ENCODE measurements at regions not wholly inside any gene's neighbourhood (a gene's known extent, or its start where the extent isn't known, plus 50 kb on each side); places are given as distances from the start of the nearest gene placed in this dataset.

DNA sequence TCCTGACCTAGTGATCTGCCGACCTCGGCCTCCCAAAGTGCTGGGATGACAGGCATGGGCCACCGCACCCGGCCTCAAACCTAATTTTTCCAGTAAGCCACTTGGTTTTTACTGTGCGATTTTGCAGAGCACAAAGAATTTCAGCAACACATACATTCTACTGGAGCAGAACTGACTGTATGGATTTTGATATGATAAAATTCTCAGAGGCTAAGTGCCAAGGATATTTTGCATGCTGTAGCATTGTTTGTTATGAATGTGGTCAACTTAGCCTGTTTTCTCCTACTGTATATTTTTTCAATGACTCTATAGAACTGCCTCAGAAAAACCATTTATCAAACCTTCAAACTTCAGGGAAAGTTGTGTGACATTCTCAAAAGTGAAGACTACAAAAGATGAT lies 89.2 kb downstream of the FAT3 start:
- intact Hi-C loops (cut with DNase I; ENCODE audit: low total_unique reads): no loop called here
- WGBS, 2 donors: 88 to 94% methylated on average over 5 of the region's 5 CpGs
- TF ChIP-seq POLR2A (IDR thresholded peaks at IDR 0.05): no peak
- H3K4me3 ChIP-seq (ENCODE audit: low read depth, poor library complexity, severe bottlenecking): no peak overlapping the region
- DNase-seq (ENCODE audit: low spot score in 2 of 2): no peak

DNA sequence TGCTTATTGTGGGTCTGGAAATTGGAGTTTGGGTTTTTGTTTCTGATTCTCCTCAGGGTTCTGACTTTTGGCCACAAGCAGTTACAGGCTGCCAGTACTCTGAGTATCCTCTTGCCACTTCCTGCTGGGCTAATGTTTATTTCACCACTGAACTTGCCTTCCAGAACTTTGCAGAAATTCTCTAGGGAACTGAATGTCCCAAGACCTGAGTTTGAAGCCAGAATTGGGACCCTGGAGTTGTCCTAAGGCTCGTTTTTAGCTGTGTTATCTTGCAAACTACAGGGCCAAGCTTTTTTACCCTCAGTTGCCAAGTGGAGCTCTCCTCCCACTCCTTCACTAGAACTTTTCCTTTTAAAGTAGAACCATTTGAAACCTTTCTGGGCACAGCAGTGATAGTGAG lies 89.9 kb downstream of the FAT3 start:
- TF ChIP-seq, protein P1, sequence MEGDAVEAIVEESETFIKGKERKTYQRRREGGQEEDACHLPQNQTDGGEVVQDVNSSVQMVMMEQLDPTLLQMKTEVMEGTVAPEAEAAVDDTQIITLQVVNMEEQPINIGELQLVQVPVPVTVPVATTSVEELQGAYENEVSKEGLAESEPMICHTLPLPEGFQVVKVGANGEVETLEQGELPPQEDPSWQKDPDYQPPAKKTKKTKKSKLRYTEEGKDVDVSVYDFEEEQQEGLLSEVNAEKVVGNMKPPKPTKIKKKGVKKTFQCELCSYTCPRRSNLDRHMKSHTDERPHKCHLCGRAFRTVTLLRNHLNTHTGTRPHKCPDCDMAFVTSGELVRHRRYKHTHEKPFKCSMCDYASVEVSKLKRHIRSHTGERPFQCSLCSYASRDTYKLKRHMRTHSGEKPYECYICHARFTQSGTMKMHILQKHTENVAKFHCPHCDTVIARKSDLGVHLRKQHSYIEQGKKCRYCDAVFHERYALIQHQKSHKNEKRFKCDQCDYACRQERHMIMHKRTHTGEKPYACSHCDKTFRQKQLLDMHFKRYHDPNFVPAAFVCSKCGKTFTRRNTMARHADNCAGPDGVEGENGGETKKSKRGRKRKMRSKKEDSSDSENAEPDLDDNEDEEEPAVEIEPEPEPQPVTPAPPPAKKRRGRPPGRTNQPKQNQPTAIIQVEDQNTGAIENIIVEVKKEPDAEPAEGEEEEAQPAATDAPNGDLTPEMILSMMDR (IDR thresholded peaks at IDR 0.05): no peak
- TF ChIP-seq POLR2A (IDR thresholded peaks at IDR 0.05): no peak
- no peak overlapping the region for H3K4me3 ChIP-seq (ENCODE audit: low read depth, poor library complexity, severe bottlenecking)
- intact Hi-C loops (cut with DNase I; ENCODE audit: low total_unique reads): no loop called here
- DNase-seq (ENCODE audit: low spot score in 2 of 2): no peak
- WGBS, 2 donors: 5 to 9% methylated on average over 1 of the region's 1 CpG

DNA sequence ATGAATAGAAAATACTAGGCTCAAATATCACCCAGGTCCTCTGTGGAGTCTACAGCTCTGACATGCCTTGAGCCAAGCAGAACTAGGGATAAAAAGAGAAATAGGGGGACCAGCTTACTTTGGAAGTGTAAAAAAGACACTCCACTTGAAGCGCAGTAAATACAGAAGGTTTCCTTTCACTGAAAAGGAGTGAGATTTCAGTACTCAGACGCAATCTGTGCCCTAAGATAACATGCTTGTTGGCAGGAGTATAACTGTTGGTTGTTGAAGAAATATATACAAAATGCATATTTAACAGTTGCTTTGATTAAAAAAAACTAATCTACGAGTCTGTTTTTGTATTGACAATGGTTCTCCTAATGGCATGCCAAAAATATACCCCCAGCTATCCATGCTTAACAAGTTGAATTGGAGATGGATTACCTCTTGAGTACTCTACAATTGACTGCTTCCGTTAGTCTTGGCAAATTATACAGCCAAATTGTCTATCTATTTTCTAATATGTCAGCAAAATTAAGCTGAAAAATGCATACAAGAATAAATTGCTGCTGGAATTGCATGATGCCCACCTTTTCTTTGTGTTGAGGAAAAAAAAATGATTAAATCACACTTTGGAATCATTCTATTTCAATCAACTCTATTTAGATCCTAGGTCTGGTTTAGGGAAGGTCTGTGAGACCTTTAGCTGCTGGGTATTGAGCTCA lies 91.6 kb downstream of the FAT3 start:
- intact Hi-C loops (cut with DNase I; ENCODE audit: low total_unique reads): no loop called here
- no peak for DNase-seq (ENCODE audit: low spot score in 2 of 2)
- H3K4me3 ChIP-seq (ENCODE audit: low read depth, poor library complexity, severe bottlenecking): no peak overlapping the region
- no peak for TF ChIP-seq POLR2A (IDR thresholded peaks at IDR 0.05)
- TF ChIP-seq, protein P1 (IDR thresholded peaks at IDR 0.05): no peak
- WGBS, 2 donors: 80 to 82% methylated on average over 4 of the region's 4 CpGs

DNA sequence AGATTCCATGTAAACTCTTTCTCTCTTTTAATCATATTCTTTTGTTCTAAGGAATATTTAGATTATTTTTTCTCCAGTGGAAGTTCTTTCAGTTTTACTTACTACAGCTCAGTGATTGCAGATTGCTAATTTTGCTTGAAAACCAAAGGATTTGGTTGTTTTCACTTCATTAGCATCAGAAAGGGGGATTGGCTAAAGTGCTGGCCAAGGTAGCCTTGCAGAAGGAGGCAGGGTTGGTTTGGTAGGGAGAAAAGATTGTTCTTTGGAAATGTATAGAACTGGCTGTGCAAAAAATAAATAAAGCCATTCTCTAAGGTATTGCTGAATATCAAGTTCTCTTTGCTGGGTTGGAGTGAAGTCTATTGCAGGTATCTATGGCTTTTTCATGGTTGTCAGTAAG lies 92.6 kb downstream of the FAT3 start:
- DNase-seq (ENCODE audit: low spot score in 2 of 2): no peak
- intact Hi-C loops (cut with DNase I; ENCODE audit: low total_unique reads): no loop called here
- no peak overlapping the region for H3K4me3 ChIP-seq (ENCODE audit: low read depth, poor library complexity, severe bottlenecking)
- TF ChIP-seq, protein P1 (IDR thresholded peaks at IDR 0.05): no peak
- no peak for TF ChIP-seq POLR2A (IDR thresholded peaks at IDR 0.05)

DNA sequence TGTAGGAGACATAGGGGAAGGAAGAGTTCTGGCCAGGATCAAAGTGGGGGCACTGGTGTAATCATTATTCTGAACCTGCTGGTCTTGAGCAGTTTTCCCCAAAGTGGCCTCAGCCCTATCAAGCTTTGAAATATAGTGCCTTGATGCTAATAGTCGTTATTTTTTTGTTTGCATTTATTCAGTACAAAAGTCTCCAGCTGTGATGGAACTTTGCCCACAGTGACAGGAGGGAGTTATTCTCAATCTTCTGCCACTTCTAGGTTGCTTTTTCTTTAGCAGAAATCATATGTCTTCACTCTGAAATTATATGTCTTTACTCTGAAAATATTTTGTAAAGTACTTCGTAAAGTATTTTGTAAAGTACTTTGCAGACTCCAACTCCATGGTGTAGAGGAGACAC lies 93.1 kb downstream of the FAT3 start:
- intact Hi-C loops (cut with DNase I; ENCODE audit: low total_unique reads): no loop called here
- TF ChIP-seq POLR2A (IDR thresholded peaks at IDR 0.05): no peak
- TF ChIP-seq, protein P1 (IDR thresholded peaks at IDR 0.05): no peak
- no peak for DNase-seq (ENCODE audit: low spot score in 2 of 2)
- no peak overlapping the region for H3K4me3 ChIP-seq (ENCODE audit: low read depth, poor library complexity, severe bottlenecking)
- 50 to 51% methylated on average over 2 of the region's 2 CpGs for WGBS, 2 donors

DNA sequence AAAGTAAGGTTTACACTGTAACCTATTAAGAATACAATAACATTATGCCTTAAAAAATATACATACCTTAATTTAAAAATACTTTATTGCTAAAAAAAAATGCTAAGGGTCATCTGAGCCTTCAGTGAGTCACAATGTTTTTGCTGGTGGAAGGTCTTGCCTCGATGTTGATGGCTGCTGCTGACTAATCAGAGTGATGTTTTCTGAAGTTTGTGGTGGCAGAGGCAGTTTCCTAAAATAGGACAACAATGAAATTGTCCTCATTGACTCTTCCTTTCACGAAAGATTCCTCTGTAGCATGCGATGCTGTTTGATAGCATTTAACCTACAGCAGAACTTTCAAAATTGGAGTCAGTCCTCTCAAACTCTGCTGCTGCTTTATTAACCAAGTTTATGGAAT lies 97.6 kb downstream of the FAT3 start:
- TF ChIP-seq, protein P1 (IDR thresholded peaks at IDR 0.05): no peak
- no peak for TF ChIP-seq POLR2A (IDR thresholded peaks at IDR 0.05)
- 72 to 76% methylated on average over 3 of the region's 3 CpGs for WGBS, 2 donors
- intact Hi-C loops (cut with DNase I; ENCODE audit: low total_unique reads): no loop called here
- H3K4me3 ChIP-seq (ENCODE audit: low read depth, poor library complexity, severe bottlenecking): no peak overlapping the region
- DNase-seq (ENCODE audit: low spot score in 2 of 2): no peak
